Stimulated activated CD4-positive, alpha-beta T cell treated with anti-CD3 and anti-CD28 coated beads, Interleukin-4, amount 100 ng/mL, for 24 hours (primary cell): ENCODE measurements at regions not wholly inside any gene's neighbourhood (a gene's known extent, or its start where the extent isn't known, plus 50 kb on each side); places are given as distances from the start of the nearest gene placed in this dataset.
"Not testable (repeated sequence)": the region's sequence is repeated elsewhere in the genome, so short reads cannot be mapped to it uniquely, and the experiment has no call there.

Experiments used
- DNase-seq: peaks from one replicate; pipeline ENCODE4 v3.0.0-alpha.2; 2020

GRCh38 chr12:89787763-89788162 lies 79.1 kb upstream of the ATP2B1 start:
- no peak for DNase-seq

- DNase-seq = no peak
These were observed 77.7 kb upstream of the ATP2B1 start for GRCh38 chr12:89786177-89786810.

DNA sequence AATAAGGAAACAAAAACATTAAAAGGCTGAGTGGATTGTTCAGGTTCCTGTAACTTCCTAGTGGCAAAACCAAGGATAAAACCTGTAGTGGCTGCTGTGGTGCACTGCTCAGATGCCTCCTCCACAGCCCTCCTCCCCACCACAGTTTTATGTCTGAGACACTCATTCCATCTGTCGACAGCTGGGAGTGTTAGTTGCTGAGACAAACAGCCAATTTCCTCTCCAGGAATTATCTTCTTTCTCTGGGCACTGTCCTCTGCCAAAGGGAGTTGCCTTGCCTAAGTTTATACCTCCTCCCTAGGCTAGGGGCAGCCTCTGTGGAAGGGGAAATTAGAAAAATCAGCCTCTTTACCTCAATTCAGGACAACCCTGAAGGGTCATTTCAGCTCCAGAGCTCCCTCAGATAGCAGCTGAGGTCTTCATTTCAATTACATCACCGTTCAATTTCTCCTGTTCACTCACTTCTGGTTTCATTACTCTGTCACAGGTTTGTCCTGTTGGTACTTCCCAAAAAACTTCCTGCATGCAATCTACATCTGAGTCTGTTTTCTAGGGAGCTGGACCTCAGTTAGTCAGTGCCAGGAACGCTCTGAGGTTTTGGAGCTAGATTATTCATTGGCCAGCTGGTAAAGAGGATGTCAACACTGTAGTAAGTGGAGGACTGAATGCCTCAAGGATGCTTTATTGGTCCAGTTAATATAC lies 74.9 kb upstream of the ATP2B1 start:
- DNase-seq = no peak

DNA sequence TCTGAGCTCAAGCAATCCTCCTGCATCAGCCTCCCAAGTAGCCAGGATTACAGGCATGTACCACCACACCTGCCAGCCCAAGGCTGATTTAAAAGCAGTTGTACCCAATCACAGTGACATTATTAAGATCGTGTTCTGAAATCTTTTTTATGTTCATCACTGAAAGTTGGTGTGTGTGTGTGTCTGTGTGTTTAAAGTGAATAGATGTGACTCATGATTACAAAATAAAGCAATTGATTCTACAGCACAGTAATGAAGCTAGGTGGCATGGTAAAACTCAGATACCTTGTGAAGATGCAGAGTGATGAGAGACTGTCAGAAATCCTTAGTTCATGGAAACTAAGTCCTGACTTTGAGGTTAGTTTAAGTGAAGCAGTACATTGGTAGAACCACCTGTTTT lies 74.2 kb upstream of the ATP2B1 start:
- DNase-seq = no peak

DNA sequence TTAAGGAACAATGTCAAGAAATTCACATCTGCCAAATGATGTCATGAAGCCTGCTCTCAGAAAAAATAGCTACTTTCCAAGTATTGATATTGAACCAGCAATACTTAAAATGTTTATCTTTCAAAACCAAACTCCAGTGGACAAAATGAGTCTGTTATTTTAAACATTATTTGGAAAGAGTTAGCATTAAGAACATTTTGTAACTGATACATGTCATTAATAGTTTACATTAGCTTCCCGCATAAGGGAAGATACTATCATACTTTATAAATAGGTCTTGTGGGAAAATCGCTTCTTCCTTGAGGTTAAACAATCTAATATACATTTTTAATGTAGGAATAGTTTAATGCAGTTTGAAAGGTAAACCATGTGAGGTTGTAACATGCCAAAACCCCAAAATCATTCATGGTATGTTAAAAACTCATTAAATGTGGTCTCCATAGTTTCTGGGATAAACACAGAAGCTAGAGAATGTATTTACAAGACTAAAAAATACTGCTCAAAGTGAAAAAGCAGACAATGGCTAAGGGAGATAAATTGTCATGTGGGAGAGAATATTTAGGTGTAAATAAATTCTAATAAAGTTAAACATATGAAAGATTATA lies 73.4 kb upstream of the ATP2B1 start:
- no peak for DNase-seq

- no peak for DNase-seq
These were observed 72.5 kb upstream of the ATP2B1 start for GRCh38 chr12:89781156-89781555.

- no peak for DNase-seq
These were observed 70.5 kb upstream of the ATP2B1 start for GRCh38 chr12:89779090-89779489.

- DNase-seq = no peak
These were observed 69.2 kb upstream of the ATP2B1 start for GRCh38 chr12:89777733-89778379.

DNA sequence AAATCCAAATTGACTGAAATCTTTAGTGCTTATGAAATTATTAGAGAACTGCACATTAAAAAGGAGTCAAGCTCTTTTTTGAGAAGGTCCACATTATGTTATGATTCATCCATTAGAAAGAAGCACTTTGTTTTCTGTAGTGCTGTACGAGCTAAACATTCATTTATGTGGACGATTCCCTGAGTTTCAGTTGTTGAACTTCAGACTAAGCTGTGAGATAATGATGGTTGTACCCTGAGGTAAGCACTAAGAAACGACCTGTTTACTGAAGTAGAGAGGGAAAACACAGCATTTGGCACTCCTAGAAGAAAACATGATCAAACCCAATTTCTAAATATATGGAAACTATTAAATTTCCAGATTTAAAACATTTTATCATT lies 67.3 kb upstream of the ATP2B1 start:
- DNase-seq = no peak

DNA sequence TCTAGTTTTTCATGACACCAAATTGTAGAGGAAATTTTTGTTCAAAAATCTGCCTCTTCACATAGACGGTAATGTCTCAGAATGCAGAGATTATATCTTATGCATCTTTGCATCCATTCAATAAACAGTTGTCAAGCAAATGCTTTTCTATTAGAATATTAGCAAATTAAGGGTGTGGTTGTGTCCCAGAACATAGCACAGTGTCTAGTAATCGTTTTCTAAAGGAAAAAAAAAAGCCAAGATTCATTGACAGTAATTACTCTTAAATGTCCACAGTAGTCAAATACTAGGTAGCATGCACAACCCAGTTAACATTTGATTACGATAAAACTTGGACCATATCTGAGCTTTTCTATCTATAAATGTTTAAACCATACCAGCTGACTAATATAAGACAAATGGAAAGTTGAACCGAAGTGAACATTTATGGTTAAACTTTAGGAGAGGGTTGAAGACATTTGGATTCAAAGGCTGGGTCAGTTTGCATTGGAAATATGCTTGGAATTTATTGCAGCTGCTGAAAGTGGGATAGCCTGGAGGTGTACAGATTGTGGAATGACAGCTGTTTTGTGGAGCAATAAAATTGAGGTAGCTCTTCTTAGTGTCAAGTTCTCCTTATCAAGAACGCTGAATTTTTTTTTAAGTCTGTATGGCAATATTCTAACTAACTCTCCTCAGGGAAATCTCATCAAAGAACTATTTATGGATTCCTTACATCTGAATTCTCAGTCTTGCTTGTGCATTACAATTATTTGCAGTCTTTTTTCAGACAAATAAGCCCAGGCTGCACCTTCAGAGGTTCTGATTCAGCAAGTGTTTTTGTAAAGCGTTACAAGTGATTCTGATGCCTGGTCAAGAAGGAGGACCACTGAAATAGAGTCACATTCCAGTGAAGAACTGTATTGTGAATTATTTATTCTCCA lies 66.7 kb upstream of the ATP2B1 start:
- DNase-seq = no peak

- no peak for DNase-seq
These were observed 66.0 kb upstream of the ATP2B1 start for GRCh38 chr12:89774645-89775044.

DNA sequence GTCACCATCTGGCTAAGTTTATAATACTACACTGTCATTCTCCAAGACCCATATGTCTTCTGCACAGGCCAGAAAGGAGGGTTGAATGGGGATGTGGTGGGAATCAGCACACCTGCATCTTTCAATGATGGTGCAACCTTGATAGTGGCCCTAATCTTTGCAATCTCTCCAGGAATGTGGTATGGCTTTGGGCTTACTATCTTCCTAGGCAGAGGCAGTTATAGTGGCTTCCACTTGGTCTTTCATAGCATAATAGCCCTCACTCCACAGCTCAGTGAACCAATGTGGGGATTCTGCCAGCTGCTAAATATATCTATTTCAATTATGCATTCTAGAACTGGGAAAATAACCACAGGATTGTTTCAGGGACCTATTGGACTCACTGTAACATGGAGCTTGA lies 61.8 kb upstream of the ATP2B1 start:
- DNase-seq = no peak

- DNase-seq = no peak
These were observed 60.8 kb upstream of the ATP2B1 start for GRCh38 chr12:89769483-89769818.

DNA sequence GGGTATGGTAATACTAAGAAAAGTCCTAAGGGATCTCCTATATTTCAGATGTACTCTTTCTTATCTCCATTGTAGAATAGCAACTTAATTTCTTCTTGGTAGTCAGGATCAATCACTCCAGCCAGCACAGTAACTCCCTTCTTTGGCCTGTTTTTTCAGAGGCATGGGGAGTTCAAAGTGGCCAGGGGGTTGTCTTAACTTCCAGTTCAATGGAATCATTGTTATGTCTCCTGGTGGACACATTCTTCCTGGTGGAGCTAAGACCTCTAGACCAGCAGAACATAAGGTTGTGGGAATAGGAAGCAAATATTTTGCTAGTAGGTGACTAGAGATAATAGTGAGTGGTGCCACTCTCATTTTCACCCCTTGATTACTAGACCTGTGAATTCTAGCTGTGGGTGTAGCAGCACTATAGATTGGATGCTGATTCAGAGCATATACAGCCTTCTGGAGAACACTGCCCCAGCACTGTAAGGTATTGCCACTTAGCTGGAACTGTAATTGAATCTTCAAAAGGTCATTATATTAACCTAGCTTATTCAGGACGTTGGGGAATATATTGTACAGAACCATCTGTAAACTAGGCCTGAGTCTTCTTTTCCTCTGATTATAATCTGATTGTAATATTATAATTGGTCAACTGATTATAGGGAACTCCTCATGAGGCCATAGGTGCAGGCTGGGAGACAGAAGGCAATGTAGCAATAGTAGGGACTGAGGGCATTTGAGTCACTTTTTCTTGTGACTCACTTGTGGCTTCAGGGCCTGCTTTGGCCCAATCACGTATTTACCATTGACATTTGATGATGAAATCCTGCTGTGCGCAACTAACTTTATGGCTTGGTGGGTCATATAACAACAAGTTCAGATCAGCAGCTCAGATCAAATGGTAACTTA lies 60.2 kb upstream of the ATP2B1 start:
- peak; percentile 30 for DNase-seq

DNA sequence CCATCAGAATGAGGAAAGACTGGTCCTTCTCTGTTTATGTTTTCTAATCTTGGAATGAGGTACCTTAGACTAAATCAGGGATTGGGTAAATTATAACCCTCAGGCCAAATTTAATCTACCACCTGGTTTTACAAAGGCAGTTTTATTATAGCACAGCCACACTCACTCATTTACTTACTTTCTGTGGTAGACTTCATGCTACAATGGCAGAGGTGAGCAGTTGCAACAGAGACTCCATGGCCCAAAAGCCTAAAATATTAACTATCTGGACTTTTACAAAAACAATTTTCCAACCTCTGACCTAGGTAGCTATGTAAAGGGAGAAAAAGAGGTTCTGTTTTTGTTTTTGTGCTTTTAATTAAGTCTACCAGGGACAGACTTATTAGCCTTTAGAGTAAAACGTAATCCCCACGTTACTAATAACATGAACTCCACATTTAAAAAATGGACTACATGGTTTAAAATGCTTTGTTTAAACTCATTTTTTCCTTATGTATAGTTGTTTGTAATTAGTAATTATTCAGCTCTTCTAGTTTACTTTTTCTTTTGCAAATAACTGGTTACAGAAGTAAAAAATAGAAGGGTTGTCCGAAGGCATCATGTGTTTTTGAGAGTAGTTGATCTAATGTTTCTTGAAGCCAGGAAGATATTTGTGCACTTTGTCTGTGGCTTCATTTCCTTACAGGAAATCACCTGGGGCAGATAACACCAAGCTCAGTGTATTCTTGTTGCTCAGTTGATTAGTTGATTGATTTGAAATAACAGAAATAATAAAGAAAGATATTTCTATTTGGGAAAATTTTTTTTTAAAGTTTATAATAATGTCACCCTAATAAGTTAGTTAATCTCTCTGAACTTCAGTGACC lies 57.6 kb upstream of the ATP2B1 start:
- DNase-seq = no peak

- not testable (repeated sequence) for DNase-seq
These were observed 55.5 kb upstream of the ATP2B1 start for GRCh38 chr12:89764164-89764563.

- no peak for DNase-seq
These were observed 54.0 kb upstream of the ATP2B1 start for GRCh38 chr12:89762498-89763170.

DNA sequence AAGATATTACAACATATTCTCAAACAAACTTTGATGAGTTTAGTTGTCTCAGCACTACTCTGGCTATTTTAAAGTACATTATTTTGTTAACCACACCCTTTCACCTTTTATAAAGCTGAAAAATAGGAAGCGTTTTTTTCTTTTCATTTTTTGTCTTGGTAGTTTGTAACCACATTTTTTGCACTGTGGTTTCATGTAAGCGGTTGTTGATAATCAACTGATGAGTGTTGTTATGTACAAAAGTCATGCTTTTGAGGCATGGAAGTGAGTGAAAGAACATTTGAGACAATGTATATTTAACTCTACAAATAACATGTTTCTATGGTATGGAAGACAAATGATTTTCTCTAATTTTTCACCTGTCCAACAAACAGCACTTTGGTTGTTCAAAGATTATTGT lies 52.1 kb upstream of the ATP2B1 start:
- DNase-seq = no peak
